ENCODE measurements at regions not wholly inside any gene's neighbourhood (a gene's known extent, or its start where the extent isn't known, plus 50 kb on each side); places are given as distances from the start of the nearest gene placed in this dataset.

GRCh38 chr9:134243778-134244467 lies 79.6 kb upstream of the RNU6ATAC start:
- 57 to 63% (median 61%) methylated on average over 14 of the region's 14 CpGs for WGBS, 4 donors
- Histone ChIP-seq H3K27ac (no peak overlapping the region), H3K36me3 (no peaks in the 10 kb centered on the region), H3K9me3 (peaks cover 0 to 21% (median 11%) of the 10 kb centered on the region in 12 donors), H3K4me1 (peaks cover 0 to 10% (median 0%) of the 10 kb centered on the region in 12 donors), H3K27me3 (peaks cover 0 to 40% (median 8%) of the 10 kb centered on the region in 9 donors), H3K4me3 (no peak overlapping the region)
- intact Hi-C loops (cut with DNase I): no loop called here
- ATAC-seq: peak; percentile 14 to 74 (median 54)
- TF ChIP-seq CTCF (IDR thresholded peaks at IDR 0.05): no peak
- no peak for TF ChIP-seq POLR2A (IDR thresholded peaks at IDR 0.05)
- DNase-seq: peak in 2 of 5 donors; percentile 47 to 58

- Histone ChIP-seq H3K36me3 (no peaks in the 10 kb centered on the region), H3K27ac (no peak overlapping the region), H3K9me3 (peaks cover 0 to 28% (median 11%) of the 10 kb centered on the region in 12 donors), H3K4me1 (peaks cover 0 to 10% (median 0%) of the 10 kb centered on the region in 12 donors), H3K27me3 (peaks cover 0 to 29% (median 2%) of the 10 kb centered on the region in 9 donors), H3K4me3 (no peak overlapping the region)
- intact Hi-C loops (cut with DNase I): no loop called here
- DNase-seq (peak in 2 of 5 donors; percentile 7 to 26), ATAC-seq (no peak)
- TF ChIP-seq CTCF (IDR thresholded peaks at IDR 0.05): no peak
- WGBS, 4 donors: 85 to 93% (median 92%) methylated on average over 11 of the region's 11 CpGs
Observed at GRCh38 chr9:134245179-134245578, 80.8 kb upstream of the RNU6ATAC start.

- TF ChIP-seq CTCF (IDR thresholded peaks at IDR 0.05) (no peak), POLR2A (IDR thresholded peaks at IDR 0.05) (no peak)
- no peak overlapping the region for H3K27ac ChIP-seq
- H3K36me3 ChIP-seq: no peaks in the 10 kb centered on the region
- peaks cover 0 to 28% (median 11%) of the 10 kb centered on the region in 12 donors for H3K9me3 ChIP-seq
- no peak overlapping the region for H3K4me3 ChIP-seq
- intact Hi-C loops (cut with DNase I): no loop called here
- H3K4me1 ChIP-seq: peaks cover 0 to 10% (median 0%) of the 10 kb centered on the region in 12 donors
- no peak for DNase-seq
- ATAC-seq: no peak
- H3K27me3 ChIP-seq: peaks cover 0 to 6% (median 0%) of the 10 kb centered on the region in 9 donors
- 86 to 95% (median 92%) methylated on average over 5 of the region's 5 CpGs for WGBS, 4 donors
Observed at GRCh38 chr9:134247918-134248631, 78.2 kb upstream of the RXRA start.

DNA sequence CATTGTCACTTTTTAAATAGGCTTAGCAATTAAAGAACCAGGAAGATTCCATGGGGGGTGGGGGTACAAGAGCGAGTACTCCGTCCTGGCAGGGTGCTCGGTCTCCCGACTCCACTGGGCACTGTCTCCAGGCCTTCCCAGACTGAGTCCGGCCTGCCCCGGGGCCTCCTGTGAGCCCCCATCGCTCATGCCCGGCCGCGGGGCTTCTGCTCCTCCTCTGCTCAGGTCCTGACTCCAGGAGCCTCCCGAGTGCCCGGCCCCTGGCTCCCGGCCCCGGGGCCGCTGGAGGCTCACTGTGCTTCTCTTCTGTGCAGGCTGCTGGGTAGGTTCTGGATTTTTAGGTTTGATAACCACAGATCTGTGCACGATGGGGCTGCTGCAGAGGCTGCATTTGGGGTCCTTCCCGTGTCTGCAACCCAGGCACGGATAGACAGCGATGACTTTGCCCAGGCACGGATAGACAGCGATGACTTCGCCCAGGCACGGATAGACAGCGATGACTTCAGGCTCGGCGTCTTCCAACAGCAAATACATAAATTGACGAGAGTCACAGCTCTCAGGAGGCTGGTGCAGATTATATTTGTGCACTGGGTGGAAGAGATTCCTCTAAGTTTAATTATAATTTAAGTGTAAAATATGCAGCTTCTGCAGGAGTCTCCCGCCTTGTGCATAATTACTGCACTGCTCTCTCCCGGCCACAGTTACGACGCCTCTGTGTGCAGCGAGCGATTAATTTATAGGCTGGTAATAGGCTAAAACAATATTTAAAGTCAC lies 74.8 kb upstream of the RXRA start:
- Histone ChIP-seq H3K9me3 (peaks cover 0 to 28% (median 11%) of the 10 kb centered on the region in 12 donors), H3K4me1 (no peaks in the 10 kb centered on the region), H3K4me3 (no peak overlapping the region), H3K27me3 (no peaks in the 10 kb centered on the region), H3K27ac (no peak overlapping the region), H3K36me3 (no peaks in the 10 kb centered on the region)
- ATAC-seq: no peak
- no peak for TF ChIP-seq CTCF (IDR thresholded peaks at IDR 0.05)
- TF ChIP-seq POLR2A (IDR thresholded peaks at IDR 0.05): no peak
- peak in 2 of 5 donors; percentile 10 to 37 for DNase-seq
- intact Hi-C loops (cut with DNase I): no loop called here
- 89 to 92% (median 91%) methylated on average over 33 of the region's 33 CpGs for WGBS, 4 donors

All from heart left ventricle (tissue), 16 donors.